ENCODE measurements at regions not wholly inside any gene's neighbourhood (a gene's known extent, or its start where the extent isn't known, plus 50 kb on each side); places are given as distances from the start of the nearest gene placed in this dataset.

DNA sequence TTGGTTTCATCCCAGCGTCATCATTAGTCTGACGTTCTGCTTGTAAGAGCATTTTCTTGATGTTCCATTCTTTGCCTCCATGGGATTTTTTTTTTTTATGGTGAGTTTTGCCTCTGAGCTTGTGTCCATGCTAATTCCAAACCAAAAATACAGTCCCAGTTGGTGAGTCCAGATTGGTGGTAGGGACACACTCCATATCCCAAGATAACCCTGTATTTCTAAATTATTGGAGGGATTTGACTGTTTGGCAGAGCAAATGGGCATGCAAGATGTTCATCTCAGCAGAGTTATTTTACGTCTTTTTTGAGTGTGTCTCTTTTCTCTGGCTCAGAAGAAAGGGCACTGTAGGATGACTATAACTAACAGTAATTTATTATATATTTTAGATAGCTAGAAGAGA is 526.8 kb upstream of the CFAP20DC start:
- Histone ChIP-seq H3K27ac (no peak overlapping the region), H3K4me2 (no peak overlapping the region), H4K20me1 (no peaks in the 10 kb centered on the region), H3K27me3 (no peaks in the 10 kb centered on the region), H3K4me1 (peaks cover 0 to 6% (median 2%) of the 10 kb centered on the region in 10 experiments; a peak in 7 of 20 replicates), H3K36me3 (no peaks in the 10 kb centered on the region), H3K9me3 (replicated peaks in 1 of 11) (no peaks in the 10 kb centered on the region), H3K9ac (no peak overlapping the region), H3K4me3 (no peak overlapping the region)
- TF ChIP-seq Cebpa-rat (IDR thresholded peaks at IDR 0.05), result no peak

DNA sequence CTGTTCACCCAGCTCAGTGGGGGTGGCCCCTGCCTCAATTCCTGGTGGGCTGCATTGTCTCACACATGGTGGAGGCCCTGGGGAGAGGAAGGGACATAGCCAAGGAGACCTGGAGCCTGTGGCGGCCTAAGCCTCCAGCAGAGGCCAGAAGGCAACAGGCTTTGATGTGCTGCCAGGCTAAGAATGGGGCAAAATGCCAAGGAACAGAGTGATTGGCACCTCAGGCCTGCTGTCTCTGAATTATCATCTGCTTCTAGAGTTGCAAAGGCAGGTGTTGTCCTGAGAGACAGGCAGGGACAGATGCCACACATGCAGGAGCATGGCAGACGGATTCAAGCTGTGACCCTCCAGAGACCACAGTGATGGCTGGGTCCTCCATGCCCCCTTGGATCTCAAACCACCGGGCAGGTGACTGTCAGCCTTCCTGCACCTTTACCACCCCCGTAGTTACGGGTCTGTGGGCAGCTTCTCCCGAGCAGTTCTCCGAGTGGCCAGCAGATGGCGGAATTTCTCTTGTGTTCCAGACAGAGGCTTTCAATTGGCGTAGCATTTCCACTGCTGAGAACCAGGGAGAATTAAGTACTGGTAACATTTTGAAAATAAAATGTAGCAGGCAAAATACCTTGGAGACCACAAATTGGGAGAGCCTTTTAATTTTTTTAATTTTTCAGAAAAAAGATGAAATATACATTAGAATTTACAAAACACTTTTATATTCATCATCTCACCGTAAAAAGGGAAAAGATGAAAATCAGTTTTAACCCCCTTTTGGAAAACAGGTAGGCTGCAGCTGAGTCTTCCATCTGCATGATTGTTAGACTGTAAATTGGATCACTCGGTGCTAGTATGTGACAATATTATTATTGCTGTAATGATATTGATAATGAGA is 525.5 kb upstream of the CFAP20DC start:
- no peaks in the 10 kb centered on the region for H4K20me1 ChIP-seq
- H3K4me1 ChIP-seq, result peaks cover 0 to 6% (median 2%) of the 10 kb centered on the region in 10 experiments; a peak in 7 of 20 replicates
- TF ChIP-seq Cebpa-rat (IDR thresholded peaks at IDR 0.05), result no peak
- no peak overlapping the region for H3K4me3 ChIP-seq
- H3K36me3 ChIP-seq, result no peaks in the 10 kb centered on the region
- no peak overlapping the region for H3K4me2 ChIP-seq
- H3K27ac ChIP-seq, result no peak overlapping the region
- H3K27me3 ChIP-seq, result no peaks in the 10 kb centered on the region
- H3K9ac ChIP-seq, result no peak overlapping the region
- no peaks in the 10 kb centered on the region for H3K9me3 ChIP-seq (replicated peaks in 1 of 11)

DNA sequence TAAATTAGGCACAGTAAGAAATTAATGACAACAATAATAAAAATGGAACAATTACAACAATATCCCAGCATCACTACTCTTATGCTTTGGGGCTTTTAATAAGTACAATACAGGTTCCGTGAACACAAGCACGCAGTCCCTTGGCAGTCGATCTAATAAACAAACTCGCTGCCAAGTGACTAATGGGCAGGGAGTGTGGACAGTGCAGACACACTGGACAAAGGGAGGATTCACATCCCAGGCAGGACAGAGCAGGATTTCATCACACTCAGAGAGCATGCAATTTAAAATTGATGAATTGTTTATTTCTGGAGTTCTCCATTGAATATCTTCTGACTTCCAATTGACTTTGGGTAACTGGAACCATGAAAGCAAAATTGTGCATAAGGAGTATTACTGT is 524.1 kb upstream of the CFAP20DC start:
- Histone ChIP-seq H3K4me2 (no peak overlapping the region), H3K4me3 (no peak overlapping the region), H3K27me3 (no peaks in the 10 kb centered on the region), H3K9ac (no peak overlapping the region), H3K36me3 (no peaks in the 10 kb centered on the region), H3K9me3 (replicated peaks in 1 of 11) (no peaks in the 10 kb centered on the region), H3K27ac (no peak overlapping the region), H4K20me1 (no peaks in the 10 kb centered on the region), H3K4me1 (peaks cover 0 to 6% (median 2%) of the 10 kb centered on the region in 10 experiments; a peak in 7 of 20 replicates)
- no peak for TF ChIP-seq Cebpa-rat (IDR thresholded peaks at IDR 0.05)

DNA sequence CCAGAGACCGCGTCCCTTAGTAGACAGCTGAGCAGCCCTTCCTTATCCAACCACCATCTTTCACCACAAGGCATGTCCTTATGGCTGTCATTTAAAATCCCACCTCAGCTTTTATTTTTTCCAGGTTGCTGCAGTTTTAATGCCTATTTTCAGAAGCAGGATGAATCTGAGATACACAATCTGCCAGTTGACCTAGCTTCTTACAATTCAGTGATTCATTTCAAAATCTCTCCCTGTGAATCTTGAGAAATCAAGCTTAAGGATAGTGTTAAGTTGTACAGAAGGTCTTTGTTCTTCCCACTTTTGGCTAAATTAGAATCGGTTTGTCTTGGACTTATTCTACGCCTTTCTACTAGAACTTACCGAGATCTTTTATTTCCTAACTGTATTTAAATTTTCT is 522.3 kb upstream of the CFAP20DC start:
- Histone ChIP-seq H3K27ac (no peak overlapping the region), H4K20me1 (no peaks in the 10 kb centered on the region), H3K27me3 (no peaks in the 10 kb centered on the region), H3K9ac (no peak overlapping the region), H3K36me3 (no peaks in the 10 kb centered on the region), H3K4me3 (no peak overlapping the region), H3K4me2 (no peak overlapping the region), H3K9me3 (replicated peaks in 1 of 11) (no peaks in the 10 kb centered on the region), H3K4me1 (peaks cover 0 to under 1% (median 0%) of the 10 kb centered on the region in 10 experiments; a peak in 2 of 20 replicates)
- TF ChIP-seq Cebpa-rat (IDR thresholded peaks at IDR 0.05), result no peak

DNA sequence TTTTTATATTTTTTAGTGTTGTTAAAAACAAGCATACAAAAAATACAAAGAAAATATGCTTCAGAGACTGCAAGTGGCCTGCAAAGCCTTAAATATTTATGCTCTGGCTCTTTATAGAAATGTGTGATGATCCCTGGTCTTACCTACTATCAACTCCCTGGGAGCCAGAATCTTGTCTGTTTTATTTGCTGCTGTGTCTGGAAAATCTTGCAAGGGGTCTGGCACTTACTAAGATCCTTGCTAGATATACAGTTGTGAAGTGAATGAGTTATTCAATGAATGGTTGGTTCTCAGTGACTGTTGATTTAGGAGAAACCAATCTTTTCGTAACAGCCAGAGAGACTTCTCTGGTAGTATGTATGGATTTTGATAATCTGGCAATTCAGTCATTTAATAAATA is 521.0 kb upstream of the CFAP20DC start:
- Histone ChIP-seq H3K4me3 (no peak overlapping the region), H3K27ac (no peak overlapping the region), H3K27me3 (no peaks in the 10 kb centered on the region), H3K4me2 (no peak overlapping the region), H4K20me1 (no peaks in the 10 kb centered on the region), H3K36me3 (no peaks in the 10 kb centered on the region), H3K9me3 (replicated peaks in 1 of 11) (no peaks in the 10 kb centered on the region), H3K9ac (no peak overlapping the region), H3K4me1 (no peaks in the 10 kb centered on the region; a peak in 1 of 20 replicates)
- no peak for TF ChIP-seq Cebpa-rat (IDR thresholded peaks at IDR 0.05)

DNA sequence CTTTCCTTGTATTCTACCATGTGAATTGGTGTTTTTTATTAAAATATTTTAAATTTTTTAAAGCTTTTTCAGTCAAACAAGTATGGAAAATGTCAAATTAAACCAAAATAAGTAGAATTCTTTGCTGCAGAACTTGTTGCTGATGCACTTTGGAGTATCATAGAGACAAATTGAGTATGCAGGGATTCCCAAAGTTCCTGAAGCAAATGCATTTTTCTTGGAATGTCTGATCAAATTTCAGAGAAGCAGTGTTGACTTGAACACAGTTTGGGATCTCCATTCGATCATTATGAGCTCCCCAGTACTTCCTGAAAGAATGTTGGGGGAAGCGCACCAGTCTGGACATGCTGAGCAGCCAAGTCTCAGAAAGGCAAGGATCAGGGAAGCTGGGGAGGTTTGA is 517.8 kb upstream of the CFAP20DC start:
- no peak overlapping the region for H3K27ac ChIP-seq
- H3K27me3 ChIP-seq, result no peaks in the 10 kb centered on the region
- H3K36me3 ChIP-seq, result no peaks in the 10 kb centered on the region
- no peak overlapping the region for H3K4me3 ChIP-seq
- no peak for TF ChIP-seq Cebpa-rat (IDR thresholded peaks at IDR 0.05)
- H4K20me1 ChIP-seq, result no peaks in the 10 kb centered on the region
- no peaks in the 10 kb centered on the region for H3K4me1 ChIP-seq
- no peaks in the 10 kb centered on the region for H3K9me3 ChIP-seq (replicated peaks in 1 of 11)
- H3K4me2 ChIP-seq, result no peak overlapping the region
- no peak overlapping the region for H3K9ac ChIP-seq

DNA sequence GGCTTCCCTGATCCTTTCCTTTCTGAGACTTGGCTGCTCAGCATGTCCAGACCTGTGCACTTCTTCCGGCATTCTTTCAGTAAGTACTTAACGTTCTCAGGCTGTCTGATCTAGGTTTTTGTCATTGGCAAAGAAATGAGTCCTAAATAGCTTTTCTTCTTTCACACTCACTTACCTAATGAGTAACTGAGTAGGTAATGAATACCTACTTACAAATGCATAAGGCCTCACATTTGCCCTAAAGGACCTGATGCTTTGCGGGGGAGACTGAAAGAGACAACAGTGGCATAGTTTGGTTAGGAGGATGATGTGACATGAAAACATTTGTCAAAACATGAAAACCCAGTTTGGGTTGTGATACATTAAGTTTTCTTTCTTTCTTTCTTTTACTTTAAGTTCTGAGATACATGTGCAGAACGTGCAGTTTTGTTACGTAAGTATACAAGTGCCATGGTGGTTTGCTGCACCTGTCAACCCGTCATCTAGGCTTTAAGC is 516.7 kb upstream of the CFAP20DC start:
- Histone ChIP-seq H3K27ac (no peak overlapping the region), H3K36me3 (no peaks in the 10 kb centered on the region), H4K20me1 (no peaks in the 10 kb centered on the region), H3K4me3 (no peak overlapping the region), H3K9ac (no peak overlapping the region), H3K9me3 (replicated peaks in 1 of 11) (no peaks in the 10 kb centered on the region), H3K4me2 (no peak overlapping the region), H3K27me3 (no peaks in the 10 kb centered on the region), H3K4me1 (no peaks in the 10 kb centered on the region)
- no peak for TF ChIP-seq Cebpa-rat (IDR thresholded peaks at IDR 0.05)

DNA sequence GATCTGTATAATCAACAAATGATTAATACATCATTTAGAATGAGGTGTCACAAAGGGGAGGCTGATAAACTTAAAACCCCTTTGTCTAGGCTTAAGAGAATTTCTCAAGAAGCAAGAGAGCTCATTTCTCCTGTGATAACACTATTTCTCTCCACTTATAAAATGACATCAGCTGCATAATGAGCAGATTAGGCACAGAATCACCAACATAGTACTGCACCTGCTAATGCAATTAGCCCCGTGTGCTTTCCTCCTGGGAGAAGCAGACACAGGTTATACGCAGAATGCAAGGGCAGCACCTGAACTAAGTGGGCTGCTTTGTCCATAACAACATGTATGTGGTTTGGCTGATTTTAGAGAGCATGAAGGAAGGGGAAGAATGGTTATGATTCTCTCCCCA is 515.3 kb upstream of the CFAP20DC start:
- Histone ChIP-seq H3K36me3 (no peaks in the 10 kb centered on the region), H3K4me2 (no peak overlapping the region), H3K27me3 (no peaks in the 10 kb centered on the region), H3K9ac (no peak overlapping the region), H3K27ac (no peak overlapping the region), H4K20me1 (no peaks in the 10 kb centered on the region), H3K9me3 (replicated peaks in 1 of 11) (no peaks in the 10 kb centered on the region), H3K4me3 (no peak overlapping the region), H3K4me1 (peaks cover 0 to 2% (median 0%) of the 10 kb centered on the region in 10 experiments; a peak in 6 of 20 replicates)
- TF ChIP-seq Cebpa-rat (IDR thresholded peaks at IDR 0.05), result no peak

DNA sequence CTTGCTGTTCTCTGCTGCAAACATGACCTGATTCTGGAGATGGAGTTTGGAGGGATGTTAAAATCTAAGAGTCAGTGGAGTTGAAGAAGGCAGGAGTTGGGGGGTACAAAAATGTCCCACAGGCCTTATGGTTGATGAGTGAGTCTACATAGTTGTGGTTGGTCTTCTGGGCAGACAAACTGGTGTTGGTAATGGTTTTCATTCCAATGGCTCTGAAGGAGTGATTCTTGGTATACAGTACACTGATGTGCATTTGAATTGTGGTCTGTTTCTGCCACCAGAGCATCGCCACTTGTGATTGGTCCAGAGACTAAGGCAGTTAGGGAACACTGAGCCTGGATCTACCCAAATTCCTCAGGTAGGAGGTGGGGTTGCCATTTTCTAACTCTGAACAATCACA is 514.1 kb upstream of the CFAP20DC start:
- Histone ChIP-seq H3K36me3 (no peaks in the 10 kb centered on the region), H3K27me3 (no peaks in the 10 kb centered on the region), H3K9me3 (replicated peaks in 1 of 11) (no peaks in the 10 kb centered on the region), H3K4me3 (no peak overlapping the region), H4K20me1 (no peaks in the 10 kb centered on the region), H3K27ac (no peak overlapping the region), H3K4me2 (no peak overlapping the region), H3K9ac (no peak overlapping the region), H3K4me1 (peaks cover 0 to 10% (median 0%) of the 10 kb centered on the region in 10 experiments; a peak in 8 of 20 replicates)
- no peak for TF ChIP-seq Cebpa-rat (IDR thresholded peaks at IDR 0.05)
